Keratinocyte (primary cell): ENCODE measurements at regions not wholly inside any gene's neighbourhood (a gene's known extent, or its start where the extent isn't known, plus 50 kb on each side); places are given as distances from the start of the nearest gene placed in this dataset.

Experiments
- DNase-seq: peaks from one replicate; pipeline ENCODE4 v3.0.0-alpha.2; 2011; ENCODE audit warnings: low read depth, missing footprints, low spot score
- FAIRE-seq: peaks from 2 replicates; lab custom pipeline; 2011; peaks lifted over from hg19 to GRCh38; lab: Jason Lieb, UNC
- H2AFZ ChIP-seq: 2 replicates; pipeline ENCODE4 v1.6.0; 2012; ENCODE audit warnings: low read length, control low read depth, inconsistent platforms; ENCODE audit not compliant: control insufficient read depth
- H3K27ac ChIP-seq: 2 replicates; pipeline ENCODE4 v1.5.1; 2011; ENCODE audit warnings: low read length; ENCODE audit not compliant: control insufficient read depth, insufficient read depth
- H3K27me3 ChIP-seq: 3 replicates; pipeline ENCODE4 v1.6.0; 2011; ENCODE audit warnings: low read length; ENCODE audit not compliant: control insufficient read depth, insufficient read depth; ENCODE audit errors: extremely low read depth
- H3K36me3 ChIP-seq, 2 experiments: 2 replicates in 1 of 2; 3 replicates in 1 of 2; pipeline ENCODE4 v1.5.1; 2011; ENCODE audit warnings: low read length in 2 of 2, mild to moderate bottlenecking in 1 of 2; ENCODE audit not compliant: control insufficient read depth in 2 of 2, insufficient read depth in 2 of 2; ENCODE audit errors: extremely low read depth in 1 of 2
- H3K4me1 ChIP-seq: 3 replicates; pipeline ENCODE4 v1.5.1; 2011; ENCODE audit warnings: low read length; ENCODE audit not compliant: control insufficient read depth, insufficient read depth; ENCODE audit errors: extremely low read depth
- H3K4me2 ChIP-seq: 3 replicates; pipeline ENCODE4 v1.6.0; 2011; ENCODE audit warnings: low read depth, low read length; ENCODE audit not compliant: control insufficient read depth, insufficient read depth; ENCODE audit errors: extremely low read depth
- H3K4me3 ChIP-seq, 3 experiments: fragments of 200-600 bp in 1 of 3; sonication (generic) in 1 of 3; 2 replicates in 2 of 3; 3 replicates in 1 of 3; pipeline ENCODE4 v1.5.1; 2011 to 2016; ENCODE audit warnings: low read length in 3 of 3, mild to moderate bottlenecking in 3 of 3, control low read depth in 2 of 3, inconsistent platforms in 1 of 3, low read depth in 1 of 3, mixed read lengths in 1 of 3, mixed run types in 1 of 3, moderate library complexity in 1 of 3; ENCODE audit not compliant: control insufficient read depth in 2 of 3, insufficient read depth in 2 of 3; ENCODE audit errors: extremely low read depth in 1 of 3
- H3K79me2 ChIP-seq: 2 replicates; pipeline ENCODE4 v1.6.0; 2012; ENCODE audit warnings: low read length; ENCODE audit not compliant: control insufficient read depth, insufficient read depth
- H3K9ac ChIP-seq: 3 replicates; pipeline ENCODE4 v1.6.0; 2011; ENCODE audit warnings: low read length; ENCODE audit not compliant: control insufficient read depth, insufficient read depth; ENCODE audit errors: extremely low read depth
- H3K9me1 ChIP-seq: 3 replicates; pipeline ENCODE4 v1.6.0; 2011; ENCODE audit warnings: low read length; ENCODE audit not compliant: control insufficient read depth, insufficient read depth; ENCODE audit errors: extremely low read depth
- H3K9me3 ChIP-seq: 2 replicates; pipeline ENCODE4 v1.5.1; 2012; ENCODE audit warnings: low read depth, low read length; ENCODE audit not compliant: control insufficient read depth
- H4K20me1 ChIP-seq: 3 replicates; pipeline ENCODE4 v1.6.0; 2011; ENCODE audit warnings: low read length; ENCODE audit not compliant: control insufficient read depth, insufficient read depth; ENCODE audit errors: extremely low read depth
- CTCF ChIP-seq, 3 experiments: IDR thresholded peaks in 1 of 3; conservative IDR thresholded peaks in 1 of 3; optimal IDR thresholded peaks in 1 of 3; 2 replicates in 2 of 3; 3 replicates in 1 of 3; pipeline versions ENCODE3 to v1.5.1; 2011; ENCODE audit warnings: low read length in 3 of 3, mild to moderate bottlenecking in 3 of 3, moderate library complexity in 2 of 3, control low read depth in 1 of 3, inconsistent platforms in 1 of 3; ENCODE audit not compliant: insufficient read depth in 2 of 3; ENCODE audit errors: extremely low read depth in 1 of 3
- EZH2 ChIP-seq: IDR thresholded peaks from one replicate; pipeline ENCODE4 v1.6.1; 2012; ENCODE audit warnings: inconsistent platforms, mild to moderate bottlenecking, low read length, moderate library complexity
- dilution Hi-C: fragments of 300-500 bp; cut with MboI; formaldehyde crosslinking; loops from one replicate; pipeline ENCODE4 v1.7.0; 2020; ENCODE audit warnings: low sequenced_read_pairs; ENCODE audit not compliant: extremely low pct_ligation_motif_present

- no peak overlapping the region for H2AFZ ChIP-seq
- no peaks in the 10 kb centered on the region for H3K36me3 ChIP-seq
- dilution Hi-C loops, result no loop called here
- H3K79me2 ChIP-seq, result no peaks in the 10 kb centered on the region
- H3K9me3 ChIP-seq, result no peaks in the 10 kb centered on the region
- no peak overlapping the region for H3K27ac ChIP-seq
- H3K4me1 ChIP-seq, result no peaks in the 10 kb centered on the region
- H3K9me1 ChIP-seq, result no peaks in the 10 kb centered on the region
- H3K27me3 ChIP-seq, result no peaks in the 10 kb centered on the region
- no peak for FAIRE-seq
- DNase-seq, result no peak
- no peaks in the 10 kb centered on the region for H4K20me1 ChIP-seq
- no peak overlapping the region for H3K4me2 ChIP-seq
- no peak overlapping the region for H3K9ac ChIP-seq
- H3K4me3 ChIP-seq, result no peak overlapping the region
- TF ChIP-seq CTCF (optimal IDR thresholded peaks at IDR 0.05 in 1 of 3, IDR thresholded peaks at IDR 0.05 in 1 of 3, conservative IDR thresholded peaks at IDR 0.05 in 1 of 3; ENCODE audit: extremely low read depth in 1 of 3, insufficient read depth in 2 of 3, low read length in 3 of 3) (no peak), EZH2 (no peak)
These were observed 678.3 kb downstream of the BCL11A start for GRCh38 chr2:59874971-59875755.

- no peaks in the 10 kb centered on the region for H3K36me3 ChIP-seq
- no peaks in the 10 kb centered on the region for H4K20me1 ChIP-seq
- DNase-seq (no peak), FAIRE-seq (no peak)
- H3K4me3 ChIP-seq, result no peak overlapping the region
- no peak overlapping the region for H3K27ac ChIP-seq
- no peak overlapping the region for H3K4me2 ChIP-seq
- dilution Hi-C loops, result no loop called here
- H3K9me3 ChIP-seq, result no peaks in the 10 kb centered on the region
- no peaks in the 10 kb centered on the region for H3K79me2 ChIP-seq
- no peaks in the 10 kb centered on the region for H3K9me1 ChIP-seq
- H2AFZ ChIP-seq, result no peak overlapping the region
- H3K27me3 ChIP-seq, result no peaks in the 10 kb centered on the region
- no peak for TF ChIP-seq CTCF (optimal IDR thresholded peaks at IDR 0.05 in 1 of 3, IDR thresholded peaks at IDR 0.05 in 1 of 3, conservative IDR thresholded peaks at IDR 0.05 in 1 of 3; ENCODE audit: extremely low read depth in 1 of 3, insufficient read depth in 2 of 3, low read length in 3 of 3)
- no peak for TF ChIP-seq EZH2
- H3K9ac ChIP-seq, result no peak overlapping the region
- H3K4me1 ChIP-seq, result no peaks in the 10 kb centered on the region
These were observed 679.1 kb downstream of the BCL11A start for GRCh38 chr2:59874361-59874760.
